Activated CD4-positive, CD25-positive, alpha-beta regulatory T cell (primary cell): ENCODE measurements at regions not wholly inside any gene's neighbourhood (a gene's known extent, or its start where the extent isn't known, plus 50 kb on each side); places are given as distances from the start of the nearest gene placed in this dataset.

ENCODE experiments used
- DNase-seq, 4 experiments: peaks; one replicate each; lab custom pipeline; 2025; lab: John Stamatoyannopoulos, UW

DNA sequence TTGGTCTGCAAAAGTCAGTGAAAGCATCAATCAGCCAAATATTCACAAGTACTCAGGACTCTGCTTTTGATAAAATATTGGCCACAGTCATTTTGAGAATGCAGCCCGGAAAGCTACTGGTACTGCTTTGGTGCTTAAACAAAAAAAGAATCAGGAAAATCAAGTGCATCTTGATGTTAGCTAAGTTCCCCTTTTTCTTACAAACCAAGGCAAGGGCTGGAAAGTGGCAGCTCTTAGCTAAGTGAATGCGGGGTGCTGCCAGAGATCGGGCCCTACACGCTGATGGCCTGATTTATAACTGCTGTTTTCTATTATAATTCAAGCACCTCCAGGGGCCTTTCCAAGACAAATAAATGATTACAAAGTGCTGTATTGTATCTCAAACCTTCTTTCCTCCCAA lies 136.8 kb upstream of the MGMT start:
- no peak for DNase-seq

- DNase-seq, result no peak
These were observed 135.7 kb upstream of the MGMT start for GRCh38 chr10:129331207-129331838.

DNA sequence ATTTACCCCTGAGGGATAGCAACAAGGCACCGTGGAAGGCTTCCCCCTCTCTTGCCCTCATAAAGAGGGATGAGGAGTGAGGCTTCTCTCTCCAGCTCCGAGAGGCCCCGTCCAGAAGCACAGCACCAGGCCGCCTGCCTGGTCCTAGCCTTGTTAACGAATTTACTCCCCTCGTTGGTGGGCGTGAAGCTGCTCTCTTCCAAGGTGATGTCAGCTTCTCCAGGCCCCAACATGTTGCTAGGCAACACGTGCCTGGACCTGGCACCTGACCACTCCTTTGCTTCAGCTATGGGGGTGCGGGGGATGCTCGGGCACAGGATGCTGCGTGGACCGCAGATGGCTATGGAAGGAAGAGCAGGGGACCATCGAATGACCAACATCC lies 135.2 kb upstream of the MGMT start:
- no peak for DNase-seq

- peak in 1 of 4 experiments; percentile 1 for DNase-seq
These were observed 134.6 kb upstream of the MGMT start for GRCh38 chr10:129332476-129332875.

- no peak for DNase-seq
These were observed 133.3 kb upstream of the MGMT start for GRCh38 chr10:129333706-129334105.

GRCh38 chr10:129334266-129334665 lies 132.8 kb upstream of the MGMT start:
- no peak for DNase-seq

DNA sequence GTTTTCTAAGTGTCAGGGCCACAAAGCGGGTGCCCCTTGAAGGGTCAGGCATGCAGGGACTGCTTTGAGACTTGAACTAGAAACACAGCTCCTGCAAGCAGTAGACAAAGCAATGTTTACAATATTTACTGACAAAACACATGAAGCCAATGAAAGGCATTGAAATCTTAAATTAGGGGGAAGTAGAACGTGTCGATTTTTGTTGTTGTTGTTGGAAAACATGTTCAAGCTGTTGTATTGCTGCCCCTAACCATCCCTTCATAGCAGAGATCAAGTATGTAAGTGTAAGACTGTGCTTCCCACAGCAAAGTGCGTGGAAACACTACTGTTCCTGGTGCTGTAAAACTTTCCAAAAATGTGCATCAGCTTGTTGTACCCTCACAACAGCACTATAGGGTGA lies 131.6 kb upstream of the MGMT start:
- no peak for DNase-seq

GRCh38 chr10:129335942-129336341 lies 131.1 kb upstream of the MGMT start:
- DNase-seq, result no peak

DNA sequence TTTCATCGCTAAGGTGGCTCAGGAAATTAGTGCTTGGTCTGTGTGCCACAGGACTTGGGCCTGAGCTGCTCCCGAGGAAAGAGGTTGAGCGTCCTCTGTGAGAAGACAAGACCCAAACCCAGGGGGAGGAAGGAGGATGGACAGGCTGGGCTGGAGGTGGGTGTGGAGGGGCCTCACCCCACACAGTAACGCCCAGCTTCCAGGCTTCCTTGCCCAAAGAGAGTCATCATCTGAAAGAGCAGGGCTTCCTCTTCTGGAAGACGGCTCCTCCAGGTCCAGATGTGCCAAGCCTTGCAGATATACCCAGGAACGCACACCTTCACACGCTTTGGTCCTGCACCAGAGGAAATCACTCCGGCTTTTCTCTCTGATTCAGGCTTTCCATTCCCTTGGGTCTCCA lies 127.8 kb upstream of the MGMT start:
- DNase-seq, result no peak

DNA sequence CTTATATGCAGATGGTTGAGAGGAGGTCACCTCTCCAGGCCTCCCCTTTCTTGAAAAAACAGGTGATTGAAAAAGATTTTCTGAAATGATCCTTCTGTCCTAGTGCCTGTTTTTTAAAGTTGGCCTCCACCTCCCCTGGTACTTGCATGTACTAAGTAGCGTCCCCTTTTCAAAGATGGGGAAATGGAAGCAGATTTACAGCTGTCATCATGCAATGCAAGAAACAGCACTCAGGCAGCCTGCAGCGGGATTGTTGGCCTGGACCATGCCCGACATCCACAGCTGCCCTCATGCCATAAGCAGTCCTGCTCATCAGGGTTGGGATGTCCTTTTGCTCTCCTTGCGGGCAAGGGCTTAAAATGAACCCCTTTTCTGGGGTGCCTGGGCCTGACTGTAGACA lies 127.2 kb upstream of the MGMT start:
- no peak for DNase-seq

DNA sequence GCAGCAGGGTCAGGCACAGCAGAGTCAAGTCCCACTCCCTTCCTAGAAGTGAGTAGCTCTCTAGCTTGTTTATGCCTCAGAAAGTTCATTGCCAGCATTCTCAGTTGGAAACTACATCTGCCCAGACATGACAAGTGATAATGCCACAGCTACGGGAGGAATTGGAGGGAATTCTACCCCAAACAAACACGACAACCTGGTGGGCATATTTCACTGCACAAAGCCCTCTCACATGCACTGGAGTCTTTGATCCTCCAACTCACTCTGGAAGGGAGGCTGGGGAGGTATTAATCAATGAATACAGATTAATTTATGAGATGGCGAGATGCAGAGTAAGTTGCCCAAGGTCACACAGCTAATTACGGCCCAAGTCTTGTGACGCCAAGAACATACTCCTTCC lies 126.0 kb upstream of the MGMT start:
- DNase-seq, result no peak

GRCh38 chr10:129342385-129342784 lies 124.7 kb upstream of the MGMT start:
- DNase-seq, result no peak

DNA sequence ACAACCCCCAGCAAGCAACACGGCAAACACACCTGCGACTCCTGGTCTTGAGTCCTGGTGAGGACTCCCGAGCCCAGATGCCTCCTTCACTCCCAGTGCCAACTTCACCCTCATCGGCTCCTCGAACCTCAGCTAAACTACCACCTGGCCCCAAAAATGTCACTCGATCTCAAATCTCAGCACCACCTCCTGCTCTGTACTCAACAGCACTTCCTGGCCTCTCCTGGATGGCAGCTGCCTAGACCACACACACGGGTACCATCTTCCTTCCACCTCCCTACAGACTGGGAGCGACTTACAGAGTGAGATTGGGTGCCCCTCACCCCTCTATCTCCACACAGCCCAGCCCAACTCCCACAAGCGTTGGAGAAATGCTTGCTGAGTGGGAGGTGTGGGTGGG lies 123.9 kb upstream of the MGMT start:
- no peak for DNase-seq

- no peak for DNase-seq
These were observed 122.9 kb upstream of the MGMT start for GRCh38 chr10:129344103-129344502.

DNA sequence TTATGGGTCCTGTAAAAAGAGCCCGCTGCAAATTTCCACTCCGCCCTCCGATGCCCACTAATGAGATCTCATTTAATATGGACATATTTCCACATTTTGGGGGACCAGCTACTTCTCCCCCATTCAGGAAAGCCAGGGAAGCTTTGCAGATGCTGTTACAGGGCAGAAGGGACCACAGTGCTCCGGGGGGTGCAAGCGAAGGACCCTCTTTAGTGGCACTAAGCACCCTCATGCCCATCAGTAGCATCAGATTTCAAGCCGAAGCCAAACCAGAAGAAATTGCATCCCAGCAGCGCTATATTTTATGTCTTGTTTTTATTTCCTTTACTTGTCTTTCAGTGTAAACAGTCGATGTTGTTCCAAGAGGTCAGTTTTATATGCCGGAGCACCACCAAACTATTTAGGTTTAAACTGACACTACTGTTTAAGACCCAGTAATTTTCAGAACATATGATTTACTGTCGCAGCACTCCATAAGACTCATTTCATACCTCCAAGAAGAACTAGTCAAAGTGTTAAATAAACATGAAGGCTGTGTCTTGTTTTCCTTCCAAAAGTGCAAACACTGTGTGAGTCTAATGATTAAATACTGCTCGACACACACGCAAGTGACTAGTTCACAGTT lies 122.2 kb upstream of the MGMT start:
- DNase-seq, result no peak

GRCh38 chr10:129345763-129346162 lies 121.3 kb upstream of the MGMT start:
- DNase-seq, result no peak

GRCh38 chr10:129350690-129351089 lies 116.4 kb upstream of the MGMT start:
- DNase-seq, result no peak

DNA sequence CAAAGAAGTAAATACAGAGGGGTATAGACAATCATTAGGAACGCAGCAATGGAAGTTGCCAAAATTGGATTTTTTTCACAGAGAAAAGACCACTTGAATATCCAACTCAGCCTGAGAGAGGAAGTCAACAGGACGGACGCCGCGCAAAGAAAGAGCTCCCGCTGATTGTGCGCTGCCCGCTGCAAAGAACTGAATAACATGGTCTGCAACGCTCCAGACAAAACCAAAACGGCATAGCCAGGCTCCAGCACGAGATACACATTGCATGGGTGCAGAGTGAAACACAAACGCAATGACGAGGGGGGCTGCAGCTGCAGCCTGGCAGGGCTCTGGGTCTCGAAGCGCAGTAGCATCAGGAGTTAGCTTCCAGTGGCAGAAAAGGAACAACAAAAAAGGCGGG lies 113.9 kb upstream of the MGMT start:
- no peak for DNase-seq

GRCh38 chr10:129360046-129360445 lies 107.0 kb upstream of the MGMT start:
- DNase-seq, result no peak

DNA sequence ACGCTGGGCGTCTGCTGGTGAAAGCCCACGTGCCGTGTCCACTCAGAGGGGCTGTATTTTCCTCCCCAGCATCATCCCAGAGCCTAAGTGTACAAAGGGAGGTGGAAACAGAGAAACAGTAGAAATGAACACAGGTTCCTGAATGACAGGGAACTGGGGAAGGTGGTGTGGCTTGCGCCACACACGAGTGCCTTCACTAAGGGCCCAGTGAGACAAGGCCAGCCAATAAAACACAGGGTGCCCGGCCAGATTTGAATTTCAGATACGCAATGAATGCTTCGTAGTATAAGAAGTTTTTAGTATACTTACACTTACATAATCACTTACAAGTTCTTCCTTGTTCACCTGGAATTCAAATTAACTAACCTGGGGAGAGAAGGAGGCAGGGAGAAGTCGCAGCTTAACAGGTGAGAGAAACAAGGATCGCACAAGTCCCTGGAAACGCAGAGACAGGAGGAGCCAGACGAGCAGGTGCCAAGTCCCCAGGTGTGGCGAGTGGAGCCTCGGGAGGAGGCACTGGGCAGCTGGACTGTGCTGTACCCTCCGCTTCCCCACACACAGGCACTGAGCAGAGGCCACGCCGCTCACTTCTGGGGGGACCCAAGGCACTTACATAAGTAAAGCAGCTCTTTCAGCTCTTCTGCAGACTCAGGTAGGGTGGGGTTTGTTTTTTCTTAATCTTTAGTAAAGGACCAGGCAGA lies 105.2 kb upstream of the MGMT start:
- no peak for DNase-seq

DNA sequence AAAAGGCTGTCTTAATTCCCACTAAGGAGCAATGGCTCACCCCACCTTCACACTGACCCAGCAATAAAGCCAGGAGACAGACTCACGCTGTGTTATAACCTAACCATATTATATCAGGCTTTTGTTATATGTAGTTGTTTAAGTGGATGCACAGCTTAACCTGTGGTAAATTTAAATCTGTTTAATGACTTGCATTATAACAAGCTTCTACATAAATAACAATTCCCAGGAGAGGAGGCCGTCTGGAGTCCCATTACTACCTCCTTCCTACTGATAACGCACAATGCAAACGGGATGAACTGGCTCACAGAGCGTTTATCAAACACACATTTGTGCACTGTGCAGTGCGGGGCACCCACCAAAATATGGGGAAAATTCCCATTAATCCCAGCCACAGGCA lies 102.1 kb upstream of the MGMT start:
- DNase-seq, result no peak

- DNase-seq, result no peak
These were observed 101.2 kb upstream of the MGMT start for GRCh38 chr10:129365767-129366402.

GRCh38 chr10:129366450-129366849 lies 100.6 kb upstream of the MGMT start:
- DNase-seq, result no peak
